ENCODE measurements at regions not wholly inside any gene's neighbourhood (a gene's known extent, or its start where the extent isn't known, plus 50 kb on each side); places are given as distances from the start of the nearest gene placed in this dataset.
A peak's percentile ranks its signal among the peaks of the same experiment; 100 is the strongest.
"Not testable (repeated sequence)": the region's sequence is repeated elsewhere in the genome, so short reads cannot be mapped to it uniquely, and the experiment has no call there.

GRCh38 chr6:103801901-103802479 lies 1057.7 kb downstream of the HACE1 start:
- H3K4me1 ChIP-seq (ENCODE audit: control extremely low read depth in 1 of 4, control insufficient read depth in 4 of 4, insufficient read depth in 4 of 4, low read length in 3 of 4); CTCF ChIA-PET; POLR2A ChIA-PET; H3K27me3 ChIP-seq (replicated peaks in 2 of 5; ENCODE audit: control insufficient read depth in 4 of 5, insufficient read depth in 5 of 5, low read length in 4 of 5); H3K9me3 ChIP-seq (ENCODE audit: control extremely low read depth in 1 of 5, control insufficient read depth in 4 of 5, insufficient read depth in 2 of 5, low read depth in 1 of 5, low read length in 4 of 5); H3K27ac ChIP-seq (ENCODE audit: insufficient read depth in 1 of 2, low read depth in 1 of 2, low read length in 2 of 2, poor library complexity in 1 of 2, severe bottlenecking in 2 of 2); H3K36me3 ChIP-seq (ENCODE audit: control insufficient read depth in 4 of 4, insufficient read depth in 4 of 4, low read length in 3 of 4); H3K4me3 ChIP-seq (ENCODE audit: control insufficient read depth in 1 of 7, extremely low read depth in 1 of 7, insufficient read depth in 4 of 7, low read depth in 2 of 7, low read length in 6 of 7); DNase-seq: not testable (repeated sequence)
- 93% methylated on average over 11 of the region's 11 CpGs for WGBS (ENCODE audit: insufficient coverage)

GRCh38 chr6:103799971-103800670 lies 1059.6 kb downstream of the HACE1 start:
- no peaks in the 10 kb centered on the region for H3K9me3 ChIP-seq (ENCODE audit: control extremely low read depth in 1 of 5, control insufficient read depth in 4 of 5, insufficient read depth in 2 of 5, low read depth in 1 of 5, low read length in 4 of 5)
- 75% methylated on average over 2 of the region's 5 CpGs for WGBS (ENCODE audit: insufficient coverage)
- no peaks in the 10 kb centered on the region for H3K27me3 ChIP-seq (replicated peaks in 2 of 5; ENCODE audit: control insufficient read depth in 4 of 5, insufficient read depth in 5 of 5, low read length in 4 of 5)
- H3K27ac ChIP-seq (ENCODE audit: insufficient read depth in 1 of 2, low read depth in 1 of 2, low read length in 2 of 2, poor library complexity in 1 of 2, severe bottlenecking in 2 of 2) = no peak overlapping the region
- H3K4me3 ChIP-seq (ENCODE audit: control insufficient read depth in 1 of 7, extremely low read depth in 1 of 7, insufficient read depth in 4 of 7, low read depth in 2 of 7, low read length in 6 of 7) = no peak overlapping the region
- ChIA-PET POLR2A (no interaction called here), CTCF (no interaction called here)
- no peaks in the 10 kb centered on the region for H3K4me1 ChIP-seq (ENCODE audit: control extremely low read depth in 1 of 4, control insufficient read depth in 4 of 4, insufficient read depth in 4 of 4, low read length in 3 of 4)
- H3K36me3 ChIP-seq (ENCODE audit: control insufficient read depth in 4 of 4, insufficient read depth in 4 of 4, low read length in 3 of 4) = no peaks in the 10 kb centered on the region
- no peak for DNase-seq

DNA sequence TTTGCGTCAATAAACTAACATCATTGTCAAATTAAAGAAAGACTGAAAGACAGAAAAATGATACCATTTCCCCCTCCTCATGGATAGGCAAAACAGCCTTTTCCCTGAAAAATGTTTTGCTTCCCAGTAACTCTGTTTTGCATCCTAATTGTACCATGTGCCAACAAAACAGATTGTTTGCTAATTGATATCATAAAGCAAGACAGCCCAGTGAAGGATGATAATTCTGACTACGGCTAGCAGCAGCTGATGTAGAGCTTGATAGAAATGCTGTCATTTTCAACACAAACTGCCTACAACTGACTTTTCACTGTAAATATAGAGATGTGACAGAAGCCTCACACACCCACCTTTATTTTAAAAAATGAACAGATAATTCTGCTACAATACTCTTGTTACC lies 1061.6 kb downstream of the HACE1 start:
- POLR2A ChIA-PET = no interaction called here
- no peak for DNase-seq
- Histone ChIP-seq H3K4me1 (ENCODE audit: control extremely low read depth in 1 of 4, control insufficient read depth in 4 of 4, insufficient read depth in 4 of 4, low read length in 3 of 4) (no peaks in the 10 kb centered on the region), H3K27ac (ENCODE audit: insufficient read depth in 1 of 2, low read depth in 1 of 2, low read length in 2 of 2, poor library complexity in 1 of 2, severe bottlenecking in 2 of 2) (no peak overlapping the region), H3K27me3 (replicated peaks in 2 of 5; ENCODE audit: control insufficient read depth in 4 of 5, insufficient read depth in 5 of 5, low read length in 4 of 5) (no peaks in the 10 kb centered on the region), H3K9me3 (ENCODE audit: control extremely low read depth in 1 of 5, control insufficient read depth in 4 of 5, insufficient read depth in 2 of 5, low read depth in 1 of 5, low read length in 4 of 5) (no peaks in the 10 kb centered on the region), H3K4me3 (ENCODE audit: control insufficient read depth in 1 of 7, extremely low read depth in 1 of 7, insufficient read depth in 4 of 7, low read depth in 2 of 7, low read length in 6 of 7) (no peak overlapping the region), H3K36me3 (ENCODE audit: control insufficient read depth in 4 of 4, insufficient read depth in 4 of 4, low read length in 3 of 4) (no peaks in the 10 kb centered on the region)
- CTCF ChIA-PET = no interaction called here
- WGBS (ENCODE audit: insufficient coverage) = 100% methylated on average over 1 of the region's 2 CpGs

- CTCF ChIA-PET = interaction anchor here (0.7 kb wide), 1 partner anchor 1682 kb away, joined by 3 read pairs; no protein-coding TSS in a partner anchor
Measured at GRCh38 chr6:103797738-103798137, 1062.0 kb downstream of the HACE1 start.

DNA sequence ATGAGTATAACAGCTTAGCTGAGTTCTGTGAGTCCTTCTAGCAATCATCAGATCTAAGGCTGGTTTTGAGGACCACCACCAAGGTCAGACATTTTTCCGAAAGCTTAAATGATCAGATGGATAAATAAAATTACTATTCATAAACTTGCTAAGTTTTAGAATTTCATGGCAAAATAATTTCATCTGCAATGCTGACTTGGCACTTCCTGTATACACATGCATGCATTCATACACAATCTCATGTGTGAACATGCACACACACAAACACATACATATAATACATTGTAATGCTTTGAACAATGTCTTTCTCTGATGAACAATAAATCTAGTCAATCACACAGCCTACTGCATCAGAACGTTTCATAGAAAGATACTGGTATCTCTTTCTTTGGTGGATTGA lies 1068.3 kb downstream of the HACE1 start:
- POLR2A ChIA-PET = interaction anchor here (0.5 kb wide), 1 partner anchor 1043 kb away, joined by 4 read pairs; no protein-coding TSS in a partner anchor
- no peaks in the 10 kb centered on the region for H3K36me3 ChIP-seq (ENCODE audit: control insufficient read depth in 4 of 4, insufficient read depth in 4 of 4, low read length in 3 of 4)
- no peak for DNase-seq
- CTCF ChIA-PET = no interaction called here
- H3K4me1 ChIP-seq (ENCODE audit: control extremely low read depth in 1 of 4, control insufficient read depth in 4 of 4, insufficient read depth in 4 of 4, low read length in 3 of 4) = no peaks in the 10 kb centered on the region
- no peaks in the 10 kb centered on the region for H3K9me3 ChIP-seq (ENCODE audit: control extremely low read depth in 1 of 5, control insufficient read depth in 4 of 5, insufficient read depth in 2 of 5, low read depth in 1 of 5, low read length in 4 of 5)
- no peak overlapping the region for H3K4me3 ChIP-seq (ENCODE audit: control insufficient read depth in 1 of 7, extremely low read depth in 1 of 7, insufficient read depth in 4 of 7, low read depth in 2 of 7, low read length in 6 of 7)
- WGBS (ENCODE audit: insufficient coverage) = no CpG with 5 or more reads among the region's 2 CpGs
- H3K27ac ChIP-seq (ENCODE audit: insufficient read depth in 1 of 2, low read depth in 1 of 2, low read length in 2 of 2, poor library complexity in 1 of 2, severe bottlenecking in 2 of 2) = no peak overlapping the region
- no peaks in the 10 kb centered on the region for H3K27me3 ChIP-seq (replicated peaks in 2 of 5; ENCODE audit: control insufficient read depth in 4 of 5, insufficient read depth in 5 of 5, low read length in 4 of 5)

More at GRCh38 chr6:103797738-103798137, 1062.0 kb downstream of the HACE1 start:
- H3K36me3 ChIP-seq (ENCODE audit: control insufficient read depth in 4 of 4, insufficient read depth in 4 of 4, low read length in 3 of 4) = no peaks in the 10 kb centered on the region
- H3K4me3 ChIP-seq (ENCODE audit: control insufficient read depth in 1 of 7, extremely low read depth in 1 of 7, insufficient read depth in 4 of 7, low read depth in 2 of 7, low read length in 6 of 7) = no peak overlapping the region
- POLR2A ChIA-PET = no interaction called here
- H3K27ac ChIP-seq (ENCODE audit: insufficient read depth in 1 of 2, low read depth in 1 of 2, low read length in 2 of 2, poor library complexity in 1 of 2, severe bottlenecking in 2 of 2) = no peak overlapping the region
- peak in 1 of 3 donors; percentile 2 for DNase-seq
- H3K27me3 ChIP-seq (replicated peaks in 2 of 5; ENCODE audit: control insufficient read depth in 4 of 5, insufficient read depth in 5 of 5, low read length in 4 of 5) = no peaks in the 10 kb centered on the region
- H3K9me3 ChIP-seq (ENCODE audit: control extremely low read depth in 1 of 5, control insufficient read depth in 4 of 5, insufficient read depth in 2 of 5, low read depth in 1 of 5, low read length in 4 of 5) = no peaks in the 10 kb centered on the region
- no peaks in the 10 kb centered on the region for H3K4me1 ChIP-seq (ENCODE audit: control extremely low read depth in 1 of 4, control insufficient read depth in 4 of 4, insufficient read depth in 4 of 4, low read length in 3 of 4)
- whole genome bisulfite sequencing (ENCODE audit: insufficient coverage) = no CpG with 5 or more reads among the region's 1 CpG

DNA sequence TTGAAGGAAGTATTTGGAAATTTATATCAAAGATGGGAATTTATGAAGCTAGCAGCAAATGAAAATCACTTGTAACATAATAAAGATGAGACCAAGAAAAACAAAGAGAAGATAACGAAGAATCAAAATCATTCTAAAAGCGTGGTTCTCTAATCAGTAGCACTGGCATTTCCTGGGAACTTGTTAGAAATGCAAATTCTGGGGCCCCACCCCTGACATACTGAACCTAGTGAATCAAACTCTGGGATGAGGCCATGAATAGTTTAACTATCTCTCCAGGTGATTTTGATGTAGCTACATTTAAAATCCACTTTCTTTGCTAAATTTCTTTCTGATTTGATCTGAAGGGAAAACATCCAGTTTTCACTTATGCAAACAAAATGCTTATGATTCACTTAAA lies 1075.6 kb downstream of the HACE1 start:
- no peak for DNase-seq
- no peak overlapping the region for H3K4me3 ChIP-seq (ENCODE audit: control insufficient read depth in 1 of 7, extremely low read depth in 1 of 7, insufficient read depth in 4 of 7, low read depth in 2 of 7, low read length in 6 of 7)
- no peaks in the 10 kb centered on the region for H3K9me3 ChIP-seq (ENCODE audit: control extremely low read depth in 1 of 5, control insufficient read depth in 4 of 5, insufficient read depth in 2 of 5, low read depth in 1 of 5, low read length in 4 of 5)
- CTCF ChIA-PET = no interaction called here
- no peaks in the 10 kb centered on the region for H3K27me3 ChIP-seq (replicated peaks in 2 of 5; ENCODE audit: control insufficient read depth in 4 of 5, insufficient read depth in 5 of 5, low read length in 4 of 5)
- no peaks in the 10 kb centered on the region for H3K4me1 ChIP-seq (ENCODE audit: control extremely low read depth in 1 of 4, control insufficient read depth in 4 of 4, insufficient read depth in 4 of 4, low read length in 3 of 4)
- WGBS (ENCODE audit: insufficient coverage) = 80% methylated on average over 2 of the region's 2 CpGs
- POLR2A ChIA-PET = no interaction called here
- no peaks in the 10 kb centered on the region for H3K36me3 ChIP-seq (ENCODE audit: control insufficient read depth in 4 of 4, insufficient read depth in 4 of 4, low read length in 3 of 4)
- H3K27ac ChIP-seq (ENCODE audit: insufficient read depth in 1 of 2, low read depth in 1 of 2, low read length in 2 of 2, poor library complexity in 1 of 2, severe bottlenecking in 2 of 2) = no peak overlapping the region

DNA sequence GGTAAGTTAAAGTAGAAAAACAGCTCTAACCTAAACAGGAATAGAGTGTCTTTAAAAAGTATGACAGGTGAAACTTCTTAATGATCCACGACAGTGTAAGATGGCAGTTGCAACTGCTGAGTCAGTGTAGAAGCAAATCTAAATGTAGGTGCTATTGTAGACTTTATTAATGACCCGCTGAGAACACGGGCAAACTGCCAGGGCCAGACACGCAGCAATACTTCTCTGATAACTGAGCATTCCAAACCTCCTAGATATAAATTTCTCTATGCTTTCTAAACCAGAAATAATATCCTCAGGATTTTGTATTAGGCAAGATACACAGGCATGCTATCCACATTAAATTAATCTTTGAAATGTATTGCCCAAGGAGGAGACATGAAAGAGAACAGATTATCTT lies 1076.4 kb downstream of the HACE1 start:
- Histone ChIP-seq H3K4me3 (ENCODE audit: control insufficient read depth in 1 of 7, extremely low read depth in 1 of 7, insufficient read depth in 4 of 7, low read depth in 2 of 7, low read length in 6 of 7) (no peak overlapping the region), H3K36me3 (ENCODE audit: control insufficient read depth in 4 of 4, insufficient read depth in 4 of 4, low read length in 3 of 4) (no peaks in the 10 kb centered on the region), H3K4me1 (ENCODE audit: control extremely low read depth in 1 of 4, control insufficient read depth in 4 of 4, insufficient read depth in 4 of 4, low read length in 3 of 4) (no peaks in the 10 kb centered on the region), H3K27ac (ENCODE audit: insufficient read depth in 1 of 2, low read depth in 1 of 2, low read length in 2 of 2, poor library complexity in 1 of 2, severe bottlenecking in 2 of 2) (no peak overlapping the region), H3K9me3 (ENCODE audit: control extremely low read depth in 1 of 5, control insufficient read depth in 4 of 5, insufficient read depth in 2 of 5, low read depth in 1 of 5, low read length in 4 of 5) (no peaks in the 10 kb centered on the region), H3K27me3 (replicated peaks in 2 of 5; ENCODE audit: control insufficient read depth in 4 of 5, insufficient read depth in 5 of 5, low read length in 4 of 5) (no peaks in the 10 kb centered on the region)
- no CpG with 5 or more reads among the region's 4 CpGs for WGBS (ENCODE audit: insufficient coverage)
- no peak for DNase-seq
- ChIA-PET CTCF (no interaction called here), POLR2A (no interaction called here)
